CD4-positive, alpha-beta T cell treated with Interferon gamma for 1 hour (primary cell): ENCODE measurements at regions not wholly inside any gene's neighbourhood (a gene's known extent, or its start where the extent isn't known, plus 50 kb on each side); places are given as distances from the start of the nearest gene placed in this dataset.
"Not testable (repeated sequence)": the region's sequence is repeated elsewhere in the genome, so short reads cannot be mapped to it uniquely, and the experiment has no call there.

ENCODE experiments used
- DNase-seq: peaks from one replicate; pipeline ENCODE4 v3.0.0-alpha.2; 2020

DNA sequence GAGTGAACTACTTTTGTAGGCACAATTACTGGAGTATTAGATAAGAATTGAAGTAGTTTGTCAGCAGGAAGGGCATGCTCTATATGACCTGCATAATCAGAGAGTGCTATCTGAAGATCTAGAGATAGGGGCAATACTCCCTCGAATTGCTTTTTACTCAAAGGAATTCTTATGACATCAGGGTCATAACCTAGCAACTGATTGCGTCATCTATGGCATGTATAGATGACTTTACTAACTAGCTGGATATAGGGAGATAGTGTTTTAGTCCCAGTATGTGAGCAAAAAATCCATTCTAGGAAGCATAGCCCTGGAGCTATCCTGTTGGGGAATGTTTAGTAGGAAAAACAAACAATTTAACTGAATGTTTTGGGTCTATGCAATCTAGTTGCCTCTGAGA, 109.5 kb upstream of the ZNF267 start:
- DNase-seq, result no peak

DNA sequence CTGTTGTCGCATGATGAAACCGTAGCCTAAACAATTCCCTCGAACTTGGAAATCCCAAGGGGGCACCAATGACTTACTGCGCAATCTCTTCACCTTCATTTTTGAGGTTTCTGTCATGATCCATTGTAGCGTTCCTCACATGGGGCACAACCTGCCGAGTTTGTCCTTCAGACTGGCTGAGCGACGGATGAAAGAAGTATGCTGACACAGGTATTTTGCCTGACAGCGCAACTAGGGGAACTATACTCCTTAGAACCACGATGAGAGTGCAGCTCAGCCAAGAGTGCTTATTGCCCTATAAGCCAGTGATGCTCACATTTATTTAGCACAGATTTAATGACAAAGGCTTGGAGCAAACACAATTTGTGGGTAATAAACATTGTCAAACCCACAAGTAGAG, 106.3 kb upstream of the ZNF267 start:
- no peak for DNase-seq

DNA sequence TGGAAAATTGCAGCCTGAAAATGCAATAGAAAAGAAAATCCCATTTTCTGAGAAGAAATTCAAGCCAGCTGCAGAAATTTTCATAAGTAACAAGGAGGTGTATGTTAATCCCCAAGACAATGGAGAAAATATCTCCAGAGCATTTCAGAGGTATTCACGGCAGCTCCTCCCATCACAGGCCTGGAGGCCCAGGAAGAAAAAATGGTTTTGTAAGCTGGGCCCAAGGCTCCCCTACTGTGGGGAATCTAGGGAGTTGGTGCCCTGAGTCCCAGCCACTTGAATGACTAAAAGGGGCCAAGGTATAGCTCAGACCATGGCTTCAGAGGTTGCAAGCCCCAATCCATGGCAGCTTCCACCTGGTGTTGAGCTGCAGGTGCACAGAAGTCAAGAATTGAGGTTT, 93.3 kb upstream of the ZNF267 start:
- no peak for DNase-seq

DNA sequence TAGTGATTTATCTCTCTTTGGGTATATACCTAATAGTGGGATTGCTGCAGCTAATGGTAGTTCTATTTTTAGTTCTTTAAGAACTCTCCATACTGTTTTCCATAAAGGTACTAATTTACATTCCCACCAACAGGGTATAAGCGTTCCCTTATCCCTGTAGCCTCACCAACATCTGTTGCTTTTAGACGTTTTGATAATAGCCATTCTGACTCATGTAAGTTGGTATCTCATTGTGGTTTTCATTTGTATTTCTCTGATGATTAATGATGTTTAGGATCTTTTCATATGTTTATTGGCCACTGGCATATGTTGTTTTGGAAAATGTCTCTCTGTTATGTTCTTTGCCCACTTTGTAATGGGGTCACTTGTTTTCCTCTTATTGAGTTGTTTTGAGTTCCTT, 88.5 kb upstream of the ZNF267 start:
- no peak for DNase-seq

DNA sequence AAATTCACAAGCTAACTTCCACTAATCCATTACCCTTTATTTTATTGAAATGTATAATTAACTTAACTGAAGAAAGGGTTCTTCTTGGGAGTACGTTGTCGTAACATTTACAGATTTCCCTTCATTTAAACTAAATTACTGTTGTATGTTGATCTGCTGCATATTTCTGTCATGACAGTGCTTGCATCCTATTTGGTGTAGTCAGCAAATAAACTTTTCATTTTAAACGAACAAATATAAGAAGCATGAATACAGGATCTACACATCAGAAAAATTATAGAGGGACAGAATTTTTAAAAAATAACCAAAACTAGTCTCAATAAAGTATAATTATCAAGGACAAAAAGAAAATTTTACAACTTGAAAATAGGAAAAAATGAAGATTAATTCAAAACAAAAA, 66.5 kb upstream of the ZNF267 start:
- DNase-seq, result no peak

DNA sequence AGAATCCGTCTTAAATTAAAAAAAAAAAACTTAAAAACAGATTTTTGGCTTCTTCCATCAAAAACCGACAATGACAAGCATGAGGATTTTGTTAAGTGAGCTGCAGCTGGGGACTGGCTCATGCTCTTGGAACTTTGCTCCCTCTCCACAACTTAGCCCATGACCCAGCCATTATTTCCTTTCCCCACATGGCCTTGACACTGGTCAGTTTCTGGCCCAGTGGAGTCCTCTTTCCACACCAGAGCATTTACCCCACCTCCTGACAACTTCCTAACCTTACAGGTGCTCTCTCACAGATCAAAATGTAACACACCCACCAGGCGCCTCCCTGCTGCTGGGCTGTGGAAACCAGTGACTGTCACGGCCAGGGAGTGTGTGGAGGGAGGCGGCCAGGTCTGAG, 62.7 kb upstream of the ZNF267 start:
- no peak for DNase-seq

DNA sequence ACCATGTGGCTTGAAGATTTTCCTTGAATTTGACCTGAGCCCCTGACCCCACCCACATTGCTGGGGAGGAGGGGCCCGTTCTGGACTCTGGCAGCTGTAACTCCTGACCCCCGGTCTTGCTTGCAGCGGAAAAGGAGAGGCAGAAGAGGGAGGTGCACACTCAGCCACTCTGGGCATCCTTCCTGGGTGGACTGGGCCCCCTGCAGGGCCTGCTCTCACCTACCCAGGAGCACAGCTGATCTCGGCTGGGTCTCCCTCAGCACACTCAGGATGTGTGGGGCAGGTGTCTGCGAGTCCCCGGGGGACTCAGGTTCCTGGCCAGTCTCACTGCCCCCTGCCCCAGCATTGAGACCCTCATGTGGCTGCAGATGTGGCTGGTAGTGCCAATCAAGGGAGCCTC, 57.5 kb upstream of the ZNF267 start:
- DNase-seq, result not testable (repeated sequence)

DNA sequence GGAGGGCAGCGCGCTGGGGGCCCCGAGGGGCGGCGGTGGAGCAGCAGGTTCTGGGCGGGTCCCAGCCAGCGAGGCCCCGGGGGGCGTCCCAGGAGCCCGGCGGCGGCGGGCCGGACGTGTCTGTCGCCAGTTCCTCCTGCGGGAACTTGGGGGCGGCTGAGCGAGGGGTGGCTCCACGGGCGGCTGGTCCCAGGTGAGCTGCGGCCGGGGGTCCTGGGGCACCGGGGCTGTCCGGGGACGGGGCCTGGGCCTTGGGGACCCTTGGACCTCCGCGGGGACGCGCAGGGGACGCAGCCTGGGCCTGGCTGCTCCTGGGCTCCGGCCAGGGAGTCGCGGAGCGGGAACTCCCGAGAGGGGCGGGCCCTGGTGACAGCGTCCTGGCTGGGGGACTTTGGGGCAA, 54.2 kb upstream of the ZNF267 start:
- no peak for DNase-seq

DNA sequence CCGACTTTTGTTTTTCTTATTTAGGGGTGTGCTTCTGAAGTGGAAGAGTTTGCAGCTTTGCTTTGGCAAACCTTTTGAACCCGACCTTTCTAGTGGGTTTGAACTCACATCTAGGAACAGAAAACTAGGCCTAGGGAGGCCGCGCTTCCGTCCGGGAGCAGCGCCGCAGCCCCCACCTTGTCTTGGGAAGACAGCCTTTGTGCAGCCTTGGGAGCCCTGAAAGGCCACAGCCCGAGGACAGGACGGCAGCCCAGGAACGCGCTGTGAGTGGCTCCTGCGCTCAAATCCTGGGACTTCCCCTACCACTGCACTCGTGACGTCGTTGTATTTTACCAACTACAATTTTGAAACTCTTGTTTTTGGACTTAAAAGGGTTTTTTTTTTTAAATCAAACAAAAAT, 53.7 kb upstream of the ZNF267 start:
- DNase-seq, result no peak
